SIG-M5 treated with dmso at 0.1 percent for 504 hours (cell line): ENCODE measurements at regions not wholly inside any gene's neighbourhood (a gene's known extent, or its start where the extent isn't known, plus 50 kb on each side); places are given as distances from the start of the nearest gene placed in this dataset.
"Not testable (repeated sequence)": the region's sequence is repeated elsewhere in the genome, so short reads cannot be mapped to it uniquely, and the experiment has no call there.

Source experiments
- DNase-seq: peaks from one replicate; lab custom pipeline; 2025; ENCODE audit not compliant: unreplicated experiment; lab: John Stamatoyannopoulos, UW

DNA sequence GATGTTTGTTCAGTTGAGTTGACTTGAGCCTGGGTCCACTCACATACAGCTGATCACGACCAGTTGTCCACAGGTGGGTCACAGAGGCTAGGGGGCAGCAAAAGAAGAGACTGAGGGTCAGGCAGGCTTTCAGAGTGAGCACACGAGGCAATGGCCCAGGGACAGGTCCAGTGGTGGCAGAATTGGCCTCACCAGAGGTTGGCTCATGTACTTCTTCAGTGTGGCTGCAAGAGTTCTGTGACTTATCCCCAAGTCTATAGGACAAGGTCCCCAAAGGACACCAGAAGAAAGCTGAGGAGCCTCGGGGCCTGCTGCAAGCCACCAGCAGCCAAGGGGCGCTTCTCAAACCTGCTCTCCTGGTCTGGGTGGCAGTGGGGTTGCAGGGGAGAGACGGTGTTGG is 219.8 kb downstream of the TFCP2L1 start:
- no peak for DNase-seq

DNA sequence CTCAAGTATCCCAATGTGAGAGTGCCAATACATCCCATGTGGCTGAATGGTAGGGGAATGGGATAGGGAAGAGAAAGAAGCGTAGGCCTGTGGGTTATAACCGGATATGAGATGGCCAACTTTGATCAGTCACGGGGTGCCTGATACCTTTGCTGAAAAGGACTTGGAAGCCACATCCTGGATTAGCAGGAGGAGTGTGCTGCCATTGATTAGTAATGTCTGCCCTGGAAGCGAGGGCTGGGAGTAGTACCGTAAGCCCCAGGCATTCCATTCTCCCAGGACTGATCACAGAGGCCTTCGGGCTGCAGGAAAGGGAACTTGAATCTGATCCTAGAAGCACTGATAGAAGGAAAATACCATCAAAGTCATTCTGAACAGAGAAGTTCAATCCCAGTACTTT is 218.5 kb downstream of the TFCP2L1 start:
- DNase-seq: no peak

DNA sequence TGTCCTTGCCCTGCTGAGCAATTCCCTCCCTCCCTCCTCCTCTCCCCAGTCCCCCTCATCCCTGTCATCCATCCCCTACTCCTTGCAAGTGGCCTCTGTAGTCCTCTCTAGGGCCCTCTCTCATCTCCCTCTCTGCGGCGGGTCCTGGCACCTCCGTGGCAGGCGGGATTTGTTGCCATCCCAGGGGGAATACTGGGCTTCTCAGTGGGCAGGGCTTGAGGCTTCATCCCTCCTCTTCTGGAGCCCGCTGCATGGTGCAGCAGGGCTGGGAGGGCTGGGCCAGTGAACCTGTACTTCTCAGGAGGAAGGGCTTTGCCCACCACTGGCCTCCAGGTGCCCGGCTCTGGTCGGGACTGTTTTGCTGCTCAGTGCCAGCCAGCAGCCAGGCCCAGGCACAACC is 216.2 kb downstream of the TFCP2L1 start:
- DNase-seq: no peak

DNA sequence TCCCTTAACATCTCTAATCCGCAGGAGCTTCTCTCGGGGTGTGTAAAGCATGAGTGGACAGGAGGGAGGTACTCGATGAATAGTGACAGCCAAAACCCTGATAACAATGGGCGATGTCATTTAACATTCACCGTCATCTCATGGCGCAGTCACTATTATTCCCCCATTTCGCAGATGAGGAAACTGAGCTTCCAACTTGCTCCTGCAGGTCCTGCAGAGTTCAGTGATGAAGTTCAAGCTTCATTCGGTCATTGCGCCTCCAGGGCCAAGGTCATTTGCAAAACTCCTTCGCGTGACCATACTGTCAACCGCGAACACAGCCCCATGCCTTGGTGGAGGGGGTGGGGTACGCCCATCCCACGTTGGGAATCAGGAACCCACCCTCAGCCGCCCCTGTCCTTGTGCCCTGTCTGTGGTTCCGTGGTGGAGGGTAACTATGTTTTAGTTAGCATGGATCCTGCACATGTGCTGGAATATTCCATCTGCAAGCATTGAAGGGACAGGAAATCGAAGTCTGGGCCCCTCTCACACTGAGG is 215.5 kb downstream of the TFCP2L1 start:
- no peak for DNase-seq

DNA sequence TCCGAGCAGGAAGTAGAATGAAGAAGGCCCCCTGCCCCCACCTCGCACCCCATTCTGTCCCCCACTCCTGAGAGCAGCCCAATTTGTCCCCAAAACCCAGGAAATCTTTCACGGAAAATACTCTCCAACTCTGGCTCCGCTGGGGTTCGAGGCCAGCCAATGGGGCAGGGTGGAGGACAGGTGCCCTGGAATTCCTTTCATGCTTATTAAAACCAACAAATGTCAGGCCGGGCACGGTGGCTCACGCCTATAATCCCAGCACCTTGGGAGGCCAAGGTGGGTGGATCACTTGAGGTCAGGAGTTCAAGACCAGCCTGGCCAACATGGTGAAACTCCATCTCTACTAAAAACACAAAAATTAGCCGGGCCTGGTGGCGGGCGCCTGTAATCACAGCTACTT is 214.9 kb downstream of the TFCP2L1 start:
- not testable (repeated sequence) for DNase-seq

DNA sequence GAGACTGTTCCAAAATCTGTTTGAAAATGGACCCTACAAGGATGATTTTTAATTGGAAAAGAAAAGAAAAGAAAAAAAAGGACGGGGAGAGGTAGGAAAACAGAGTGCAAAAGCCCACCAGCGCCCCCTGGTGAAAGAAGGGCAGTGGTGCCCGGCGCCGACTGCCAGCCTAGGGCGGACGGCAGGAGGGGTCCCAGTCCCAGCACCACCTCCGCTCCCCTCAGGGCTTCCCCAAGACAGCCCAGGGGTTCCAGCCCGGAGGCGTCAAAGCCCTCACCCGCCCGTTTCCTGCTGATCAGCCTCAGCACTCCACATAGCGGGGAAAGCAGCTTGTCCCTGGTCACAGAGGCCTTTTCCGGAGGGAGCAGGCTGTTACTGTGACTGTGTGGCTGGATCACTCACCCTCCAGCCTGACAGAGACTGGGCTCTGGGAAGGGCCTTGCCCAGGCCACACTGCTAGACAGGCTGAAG is 213.9 kb downstream of the TFCP2L1 start:
- peak; percentile 24 for DNase-seq

DNA sequence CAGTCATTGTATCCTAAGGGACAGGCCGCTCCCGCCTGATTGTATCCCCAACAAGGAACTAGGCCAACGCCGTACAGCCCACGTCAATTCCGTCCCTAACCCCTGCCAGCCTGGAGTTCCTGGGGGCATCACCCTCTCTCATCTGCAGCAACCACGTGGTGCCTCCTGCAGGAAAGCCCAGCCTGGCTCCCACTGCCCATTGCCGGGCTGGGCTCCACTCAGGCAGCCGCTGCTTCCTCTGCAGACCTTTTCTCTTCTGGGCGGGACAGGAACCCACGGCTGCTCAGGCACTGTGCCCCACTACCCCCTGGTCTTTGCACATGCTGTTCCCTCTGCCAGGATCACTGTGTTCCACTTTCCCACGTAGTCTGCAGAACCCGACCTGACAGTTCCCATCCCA is 212.2 kb downstream of the TFCP2L1 start:
- no peak for DNase-seq

DNA sequence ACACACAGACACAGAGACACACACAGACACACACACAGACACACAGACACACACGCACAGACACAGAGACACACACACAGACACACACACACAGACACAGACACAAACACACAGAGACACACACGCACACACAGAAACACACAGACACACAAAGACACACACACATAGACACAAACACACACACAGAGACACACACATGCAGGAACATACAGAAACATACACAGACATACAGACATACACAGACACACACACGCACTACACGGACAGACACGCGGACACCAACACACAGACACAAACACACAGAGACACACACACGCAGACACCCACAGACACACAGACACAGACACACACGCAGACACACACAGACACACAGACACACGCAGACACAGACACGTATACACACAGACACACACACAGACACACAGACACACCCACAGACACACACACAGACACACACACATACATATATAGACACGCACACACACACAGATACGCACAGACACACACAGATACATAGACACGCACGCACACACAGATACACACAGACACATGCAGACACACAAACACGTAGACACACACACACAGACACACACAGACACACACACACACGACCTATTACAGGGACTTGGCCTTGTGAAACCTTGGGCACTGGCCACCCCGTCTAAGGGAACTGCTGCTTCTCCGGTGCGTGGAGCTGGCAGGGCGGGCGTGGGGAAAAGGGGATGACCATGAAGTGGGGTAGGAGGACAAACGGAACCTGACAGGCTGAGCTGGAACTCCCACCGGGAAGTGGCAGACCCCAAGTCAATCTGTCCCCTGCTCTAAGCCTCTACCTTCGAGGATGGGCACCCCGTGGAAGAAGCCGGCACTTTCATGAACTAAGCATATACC is 211.4 kb downstream of the TFCP2L1 start:
- no peak for DNase-seq

DNA sequence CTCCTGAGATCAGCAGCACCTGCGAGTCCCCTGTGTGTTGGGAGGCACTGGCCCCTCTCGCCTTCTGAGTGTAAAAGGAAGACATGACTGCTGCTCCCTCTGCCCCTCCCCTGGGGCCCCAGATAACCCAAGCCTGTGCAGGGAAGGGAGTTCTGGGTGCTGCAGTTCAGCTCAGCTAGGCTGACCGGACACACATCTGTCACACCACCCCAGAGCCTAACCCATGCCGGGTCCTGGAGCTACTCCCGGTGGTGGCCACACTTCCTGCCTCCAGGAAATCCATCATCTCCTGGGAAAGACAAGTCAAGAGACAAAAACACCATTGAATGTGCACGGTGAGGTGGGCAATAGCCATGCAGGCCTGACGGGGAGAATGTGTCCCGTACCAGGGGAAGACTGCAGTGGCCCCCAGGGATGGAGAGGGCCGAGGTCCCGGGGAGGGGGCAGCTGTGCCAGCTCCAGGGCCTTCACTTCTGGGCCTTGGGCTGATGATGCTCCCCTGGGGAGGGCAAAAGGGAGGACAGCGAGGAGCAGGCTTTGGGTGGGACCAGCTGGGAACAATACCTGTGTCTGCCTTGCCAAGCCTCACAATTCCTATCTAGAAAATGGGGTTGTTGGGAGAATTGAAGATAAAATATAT is 210.6 kb downstream of the TFCP2L1 start:
- DNase-seq: no peak

DNA sequence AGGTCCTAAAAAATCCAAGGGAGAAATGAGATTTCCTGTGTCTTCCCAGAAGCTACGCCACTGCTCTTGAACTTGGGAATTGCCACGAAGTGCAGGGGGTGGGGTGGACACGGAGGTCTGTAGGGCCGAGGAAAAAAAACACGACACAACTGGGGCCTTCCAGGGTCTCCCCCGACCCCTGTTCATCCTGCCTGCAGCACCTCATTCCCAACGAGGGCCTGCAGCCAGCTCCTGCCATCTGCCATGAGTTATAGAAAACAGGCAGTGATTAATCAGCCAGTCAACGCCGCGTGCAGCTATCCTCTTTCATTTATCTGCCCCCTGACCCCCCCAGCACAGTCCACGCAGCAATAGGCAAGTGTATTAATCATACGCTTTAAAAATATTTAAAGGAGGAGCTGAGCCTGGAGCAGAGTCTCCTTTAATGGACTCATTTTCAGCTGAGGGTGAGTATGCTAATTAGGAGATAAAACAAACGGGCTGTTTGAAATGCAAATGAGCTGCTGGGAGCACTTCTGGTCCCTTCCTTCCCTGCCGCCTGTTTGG is 209.9 kb downstream of the TFCP2L1 start:
- peak; percentile 54 for DNase-seq

DNA sequence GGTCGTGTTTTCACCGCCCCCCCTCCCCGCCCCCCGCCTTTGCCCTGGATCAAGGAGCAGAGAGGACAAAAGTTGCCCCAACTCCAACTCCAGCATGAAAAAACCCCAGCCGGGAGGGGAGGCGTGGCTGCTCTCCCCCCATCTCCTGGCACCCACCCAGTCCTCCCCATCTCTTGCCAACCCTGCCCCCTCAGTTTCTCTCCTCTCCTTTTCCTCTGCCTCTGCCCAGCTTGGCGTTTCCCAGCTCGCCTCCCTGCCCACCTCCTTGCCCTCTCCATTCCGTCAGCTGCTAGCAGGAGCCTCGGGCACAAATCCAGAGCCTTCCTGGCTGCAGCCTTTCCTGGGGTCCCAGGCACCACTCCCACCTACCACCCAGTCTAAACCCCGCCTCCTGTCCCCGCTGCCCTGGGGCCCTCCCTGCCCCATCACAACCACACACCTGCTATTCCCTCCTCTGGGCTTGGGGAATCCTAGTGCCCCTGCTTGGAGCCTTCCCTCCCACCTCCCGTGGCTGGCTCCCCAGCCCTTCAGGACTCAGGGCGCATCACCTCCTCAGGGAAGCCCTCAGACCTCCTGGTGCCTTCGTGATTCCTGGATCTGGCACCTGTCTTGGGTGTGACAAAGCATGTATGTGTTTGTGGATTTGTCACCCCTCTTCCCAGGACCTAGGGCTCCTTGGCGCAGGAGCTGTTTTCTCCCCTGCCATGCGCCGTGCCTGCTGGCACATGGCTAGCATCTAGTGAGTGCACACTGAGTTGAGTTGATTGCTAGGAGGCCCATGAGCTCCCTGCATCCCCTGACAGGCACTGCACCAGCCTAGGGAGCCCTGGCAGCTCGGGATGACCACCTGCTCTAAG is 209.1 kb downstream of the TFCP2L1 start:
- DNase-seq: no peak

DNA sequence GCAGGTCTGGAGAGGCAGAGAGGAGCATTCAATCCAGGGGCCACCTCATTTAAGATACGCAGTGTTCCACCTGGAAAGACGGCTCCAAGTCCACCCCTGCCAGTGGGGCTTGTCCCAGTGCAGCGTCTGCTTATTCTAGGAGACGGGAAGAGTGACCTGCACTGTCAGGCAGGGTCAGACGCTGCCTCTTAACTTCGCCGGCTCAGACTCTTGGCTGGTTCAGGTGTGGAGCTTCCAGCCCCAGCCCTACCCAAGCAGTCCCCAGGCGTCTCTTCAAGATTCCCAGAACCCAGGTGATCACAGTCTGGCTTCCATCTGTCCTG is 208.5 kb downstream of the TFCP2L1 start:
- no peak for DNase-seq

DNA sequence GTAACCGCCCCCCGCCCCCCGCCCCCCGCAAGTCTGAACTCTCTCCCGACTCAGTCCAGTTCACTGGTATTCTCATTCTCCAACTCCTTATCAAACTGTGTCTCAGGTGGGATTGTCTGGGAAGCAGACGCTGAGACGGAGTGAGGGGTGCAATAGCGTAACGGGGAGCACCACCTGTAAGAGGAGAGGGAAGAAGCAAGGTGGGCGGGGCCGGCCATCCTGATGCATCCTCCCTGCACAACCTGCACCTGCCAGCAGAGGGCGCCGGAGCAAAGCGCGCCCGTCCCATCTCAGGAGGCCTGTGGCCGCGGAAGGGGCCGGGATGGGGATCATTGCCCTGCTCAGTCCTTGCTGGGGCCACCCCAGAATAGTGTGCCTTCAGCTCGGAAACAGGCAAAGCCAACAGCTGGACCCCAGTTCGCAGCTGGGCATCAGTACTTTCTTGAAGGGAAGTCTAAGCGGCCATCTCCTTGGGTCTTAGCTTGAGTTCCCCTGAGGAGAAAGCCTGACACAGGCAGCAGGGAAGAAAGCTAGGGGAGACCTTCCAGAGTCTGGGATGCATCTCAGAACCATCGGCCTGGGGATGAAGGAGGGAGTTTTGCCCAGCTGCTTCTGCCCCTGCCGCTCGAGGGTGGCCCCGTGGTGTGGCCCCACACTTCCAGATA is 208.0 kb downstream of the TFCP2L1 start:
- DNase-seq: peak; percentile 40

DNA sequence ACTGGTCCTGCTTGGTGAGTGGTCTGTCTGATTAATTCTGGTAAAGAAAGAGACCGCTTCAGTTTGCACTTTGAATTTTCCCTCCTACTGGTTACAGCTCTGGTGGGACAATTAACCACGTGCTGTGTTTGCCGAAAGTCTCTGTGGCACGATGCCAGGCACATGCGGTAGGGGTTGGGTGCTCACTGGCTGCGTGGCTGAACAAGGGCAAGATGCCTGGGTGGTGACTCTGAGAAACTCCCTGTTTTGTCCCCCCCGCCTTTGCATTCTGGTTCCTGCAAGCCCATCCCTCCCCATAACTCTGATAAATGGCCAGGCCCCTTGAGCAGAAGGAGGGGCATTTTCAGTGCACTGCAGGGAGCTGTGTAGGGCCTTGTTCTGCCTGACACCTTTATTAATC is 206.1 kb downstream of the TFCP2L1 start:
- DNase-seq: no peak

DNA sequence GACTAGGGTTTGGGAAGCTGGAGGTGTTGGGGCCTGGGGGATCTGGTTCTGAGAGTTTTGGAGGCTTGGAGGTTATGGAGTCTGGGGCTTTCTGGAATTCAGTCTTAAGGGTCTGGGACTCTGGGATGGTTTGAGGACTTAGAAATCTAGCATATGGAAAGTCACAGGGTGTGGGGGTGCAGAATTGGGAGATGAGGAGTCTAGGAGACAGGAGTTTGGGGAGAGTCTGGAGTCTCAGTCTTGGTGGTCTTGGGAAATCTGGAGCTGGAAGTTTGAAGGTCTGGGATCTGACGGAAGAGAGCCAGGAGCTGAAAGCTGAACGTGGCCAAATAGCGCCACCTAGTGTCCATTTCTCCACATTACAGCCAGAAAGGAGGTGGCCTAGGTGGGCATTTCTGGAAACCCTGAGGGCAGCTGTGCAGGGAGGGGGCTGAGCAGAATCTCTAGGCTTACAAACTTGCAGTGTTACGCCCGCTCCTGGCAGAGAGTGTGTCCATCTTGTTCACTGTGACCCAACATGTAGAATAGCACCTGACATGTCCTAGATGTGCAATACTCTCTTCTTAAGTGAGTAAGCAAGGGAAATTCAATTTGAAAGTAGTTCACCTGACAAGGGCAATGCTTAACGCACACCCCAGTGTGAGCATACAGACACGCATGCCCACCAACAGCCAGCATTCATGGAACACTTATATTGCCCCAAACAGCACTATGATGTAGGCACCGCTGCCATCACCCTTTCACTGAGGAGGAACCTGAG is 204.8 kb downstream of the TFCP2L1 start:
- peak; percentile 20 for DNase-seq

DNA sequence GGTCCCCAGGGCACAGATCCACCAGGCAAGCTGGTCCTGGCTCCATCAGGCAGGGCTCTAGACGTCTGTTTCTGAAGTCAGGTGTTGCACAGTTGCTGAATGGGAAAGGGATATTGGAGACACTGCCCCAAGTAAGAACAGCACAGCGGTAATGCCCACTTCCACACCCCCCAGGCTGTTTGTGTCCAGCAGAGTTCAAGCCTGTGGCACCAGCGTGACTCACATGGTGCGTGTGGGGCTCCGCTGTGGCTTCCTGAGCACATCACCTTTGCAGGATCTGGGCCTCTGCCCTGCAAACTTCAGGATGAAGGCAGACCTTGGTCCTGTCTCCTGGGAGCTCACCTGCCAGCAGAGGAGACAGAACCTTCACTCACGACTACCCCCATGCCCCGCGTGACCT is 203.3 kb downstream of the TFCP2L1 start:
- no peak for DNase-seq

DNA sequence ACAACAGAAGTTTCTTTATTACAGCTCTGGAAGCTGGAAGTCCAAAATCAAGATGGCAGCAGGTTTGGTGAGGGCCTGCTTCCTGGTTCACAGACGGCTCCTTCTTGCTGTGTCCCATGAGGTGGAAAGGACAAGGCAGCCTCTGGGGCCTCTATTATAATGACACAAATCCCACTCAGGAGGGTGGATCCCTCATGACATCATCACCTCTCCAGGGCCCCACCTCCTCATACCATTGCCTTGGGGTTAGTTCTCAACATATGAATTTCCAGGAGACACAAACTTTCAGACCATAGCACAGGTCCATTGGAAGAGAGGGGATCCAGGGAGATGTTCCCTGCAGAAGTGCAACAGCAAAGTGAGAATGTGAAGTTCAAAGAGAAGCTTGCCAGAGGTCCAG is 202.8 kb downstream of the TFCP2L1 start:
- DNase-seq: no peak

DNA sequence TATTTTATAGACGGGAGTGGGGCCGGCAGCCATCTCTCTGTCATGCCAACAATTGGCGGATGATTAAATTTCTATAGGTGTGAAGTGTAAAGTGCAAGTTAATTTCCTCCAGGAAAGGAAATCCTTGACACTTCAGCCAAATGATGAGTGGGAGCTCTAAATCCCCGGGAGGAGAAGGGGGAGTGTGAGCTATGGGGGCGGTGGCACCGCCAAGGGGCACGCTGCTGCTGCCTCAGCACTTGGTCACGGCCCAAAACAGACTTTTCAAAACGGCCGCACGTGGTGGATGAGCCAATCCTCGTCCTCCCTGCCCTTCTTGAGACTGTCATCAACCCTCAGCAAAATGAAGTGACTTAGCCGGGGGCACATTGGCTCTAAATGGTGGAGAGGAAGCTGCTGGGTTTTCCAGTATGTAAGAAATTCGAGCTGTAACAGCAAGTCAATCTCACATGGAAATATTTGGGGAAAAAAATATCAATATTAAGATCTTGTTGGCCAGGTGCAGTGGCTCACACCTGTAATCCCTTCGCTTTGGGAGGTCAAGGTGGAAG is 200.8 kb downstream of the TFCP2L1 start:
- DNase-seq: no peak

DNA sequence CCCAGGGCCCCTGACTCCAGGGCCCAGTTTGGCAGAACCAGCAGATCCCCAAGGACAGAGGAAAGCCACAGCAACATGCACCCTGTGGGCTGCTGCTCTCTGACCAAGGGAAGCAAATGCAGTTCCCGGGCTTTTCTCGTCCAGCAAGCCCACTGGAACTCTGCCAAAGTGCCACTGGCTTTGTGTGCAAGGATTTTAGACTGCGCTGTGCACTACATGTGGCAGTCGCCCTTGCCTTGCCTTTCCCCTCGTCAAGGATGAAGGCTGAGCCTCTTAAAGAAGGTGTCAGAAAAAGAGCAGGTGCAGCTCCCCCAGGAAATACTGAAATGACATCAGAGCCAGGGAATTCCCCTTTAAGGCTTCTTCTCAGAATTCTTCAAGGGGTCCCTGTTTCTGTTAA is 199.2 kb downstream of the TFCP2L1 start:
- no peak for DNase-seq

DNA sequence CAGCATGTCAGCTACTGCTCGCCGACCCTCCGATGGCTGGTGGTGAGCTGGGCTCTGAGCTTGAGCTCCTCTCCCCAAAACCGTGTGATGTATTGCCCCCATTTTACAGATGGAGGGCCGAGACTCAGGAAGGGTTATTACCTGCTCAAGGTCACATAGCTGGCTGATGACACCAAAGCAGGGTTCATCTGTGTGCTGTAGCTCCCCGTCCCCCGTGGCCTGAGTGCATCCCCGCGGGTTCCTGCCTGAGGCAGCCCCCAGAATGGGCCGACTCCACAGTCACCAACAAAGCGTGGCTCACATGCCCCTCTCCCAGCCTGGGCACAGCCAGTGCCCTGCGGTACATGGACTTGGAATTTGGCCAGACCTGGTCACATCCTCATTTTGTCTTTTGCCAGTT is 198.6 kb downstream of the TFCP2L1 start:
- no peak for DNase-seq
